GM19372 (cell line): ENCODE measurements at regions not wholly inside any gene's neighbourhood (a gene's known extent, or its start where the extent isn't known, plus 50 kb on each side); places are given as distances from the start of the nearest gene placed in this dataset.

Experiments used
- ATAC-seq: cut with Tn5 transposase; IDR thresholded peaks from one replicate; pipeline ENCODE4 v1.9.1; 2021; ENCODE audit warnings: mild to moderate bottlenecking, low read depth, moderate library complexity; ENCODE audit not compliant: unreplicated experiment

DNA sequence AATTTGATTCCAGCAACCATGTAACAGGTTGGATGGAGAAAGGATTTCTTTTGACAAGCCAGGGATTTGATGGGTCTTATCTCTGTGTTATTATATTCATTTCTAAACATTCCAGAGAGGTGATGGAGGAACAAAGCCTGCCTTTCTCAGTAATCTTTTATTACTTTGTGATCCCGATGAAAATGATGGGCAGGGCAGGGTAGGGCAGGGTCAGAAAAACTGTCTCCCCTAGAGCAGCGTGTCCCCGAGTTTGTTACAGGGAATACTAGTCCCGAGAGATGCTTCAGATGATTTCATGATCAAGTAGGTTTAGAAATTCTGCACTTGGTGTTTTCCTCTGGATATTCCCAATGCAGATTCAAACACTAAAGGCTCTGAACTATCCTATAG is 111.8 kb upstream of the RGMA start:
- no peak for ATAC-seq

DNA sequence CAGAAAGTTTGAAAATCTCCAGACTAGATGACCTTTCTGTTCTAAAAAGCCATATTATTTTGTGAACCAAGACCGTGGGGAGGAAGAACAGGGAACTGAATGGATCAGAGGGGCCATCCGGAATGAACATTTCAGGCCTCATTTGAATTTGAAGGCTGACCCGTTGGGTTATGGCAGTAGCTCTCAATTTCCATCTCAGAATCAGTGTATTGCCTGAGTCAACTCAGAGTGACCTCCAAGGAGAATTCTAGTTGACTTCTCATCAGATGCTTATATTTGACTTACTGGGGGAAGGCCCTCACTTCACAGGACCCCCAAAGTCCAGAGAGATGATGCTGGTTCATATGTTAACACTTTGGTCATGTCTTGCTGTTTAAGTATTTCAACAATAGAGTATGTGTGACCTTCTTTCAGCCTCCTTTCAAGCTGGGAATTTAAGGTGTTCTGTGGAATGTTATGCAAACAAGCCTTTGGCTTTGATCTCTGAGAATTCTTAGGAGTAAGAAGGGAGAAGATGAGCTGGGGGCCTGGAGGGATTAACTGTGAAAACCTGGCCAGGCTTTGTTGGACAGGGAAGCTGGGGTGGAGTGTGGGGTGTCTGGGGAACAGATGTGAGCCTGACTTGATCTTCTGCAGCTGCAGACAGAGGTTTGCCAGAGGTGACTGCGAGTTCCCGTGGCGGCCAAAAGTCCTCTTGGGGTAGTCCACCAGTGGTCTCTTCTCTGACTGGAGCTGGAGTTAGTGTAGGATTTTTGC is 111.2 kb upstream of the RGMA start:
- no peak for ATAC-seq

DNA sequence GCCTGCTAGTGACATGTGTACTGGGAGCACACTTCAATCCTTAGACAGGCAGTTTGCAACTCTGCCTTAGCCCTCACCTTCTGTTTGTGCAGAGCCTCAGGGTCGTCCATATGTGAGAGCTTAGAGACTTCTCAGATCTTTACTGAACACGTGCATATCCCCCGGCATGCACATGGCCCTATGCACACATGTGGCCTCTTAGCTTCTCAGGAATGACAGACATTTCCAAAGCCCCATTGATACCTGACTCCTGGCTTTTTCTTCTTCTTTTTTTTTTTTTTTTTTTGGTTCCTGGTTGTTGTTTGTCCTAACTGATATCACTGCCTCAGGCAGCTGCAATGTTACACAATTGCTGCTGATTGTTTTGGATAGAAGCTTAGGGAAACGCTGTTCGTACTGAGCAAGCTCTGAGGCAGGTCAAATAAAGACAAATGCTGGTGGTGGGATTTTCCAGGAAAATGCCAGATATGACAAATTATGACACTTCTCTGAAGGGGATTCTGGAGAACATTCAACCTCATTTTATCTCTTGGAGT is 107.2 kb upstream of the RGMA start:
- ATAC-seq = no peak

DNA sequence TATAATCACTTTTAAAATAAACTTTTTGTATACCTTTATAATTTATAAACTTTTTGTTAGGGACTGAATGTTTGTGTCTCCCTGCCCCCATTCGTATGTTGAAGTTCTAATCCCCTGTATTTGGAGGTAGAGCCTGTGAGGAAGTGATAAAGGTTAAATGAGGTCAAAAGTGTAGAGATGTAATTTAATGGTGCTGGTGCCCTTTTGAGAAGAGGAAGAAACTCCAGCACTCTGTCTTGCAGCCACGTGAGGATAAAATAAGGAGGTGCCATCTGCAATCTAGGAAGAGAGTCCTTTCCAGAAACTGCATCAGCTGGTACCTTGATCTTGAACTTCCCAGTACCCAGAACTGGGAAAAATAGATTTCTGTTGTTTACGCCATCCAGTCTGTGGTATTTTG is 106.1 kb upstream of the RGMA start:
- ATAC-seq = no peak

DNA sequence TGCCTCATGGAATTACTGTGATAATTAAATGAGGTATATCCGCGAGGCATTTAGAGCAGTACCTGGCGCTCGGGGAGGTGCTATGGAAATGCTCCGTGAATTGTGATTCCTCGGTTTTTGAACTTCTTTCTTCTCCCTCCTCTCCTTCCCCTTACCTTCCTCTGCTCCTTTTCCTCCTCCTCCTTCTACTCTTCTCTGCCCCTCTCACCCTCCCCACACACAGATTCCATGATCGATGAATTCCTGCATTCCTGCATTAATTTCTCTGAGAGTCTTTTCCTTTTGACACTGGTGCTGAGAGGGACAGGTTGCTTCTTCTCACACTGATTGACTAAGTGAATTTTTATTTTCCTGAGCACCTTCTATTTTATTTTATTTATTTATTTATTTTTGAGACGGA is 101.2 kb upstream of the RGMA start:
- ATAC-seq = no peak

DNA sequence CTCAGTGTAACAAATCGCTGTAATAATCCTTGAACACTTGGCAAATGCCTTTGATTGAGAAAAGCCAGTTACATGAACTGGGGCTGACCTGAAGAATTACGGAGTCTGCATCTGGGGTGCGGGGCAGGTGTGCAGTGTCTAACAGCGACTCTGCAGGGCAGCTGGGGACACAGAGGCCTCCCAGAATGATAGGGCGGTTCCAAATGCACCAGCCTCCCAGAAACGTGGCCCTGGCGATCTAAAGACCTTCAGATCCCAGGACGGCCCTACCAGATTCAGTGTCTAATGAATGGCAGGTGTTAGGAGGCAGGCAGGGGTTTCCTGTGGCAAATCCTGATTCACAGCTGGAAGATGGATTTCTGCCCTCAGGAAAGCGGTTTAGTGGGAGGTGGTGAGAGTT is 100.5 kb upstream of the RGMA start:
- no peak for ATAC-seq

DNA sequence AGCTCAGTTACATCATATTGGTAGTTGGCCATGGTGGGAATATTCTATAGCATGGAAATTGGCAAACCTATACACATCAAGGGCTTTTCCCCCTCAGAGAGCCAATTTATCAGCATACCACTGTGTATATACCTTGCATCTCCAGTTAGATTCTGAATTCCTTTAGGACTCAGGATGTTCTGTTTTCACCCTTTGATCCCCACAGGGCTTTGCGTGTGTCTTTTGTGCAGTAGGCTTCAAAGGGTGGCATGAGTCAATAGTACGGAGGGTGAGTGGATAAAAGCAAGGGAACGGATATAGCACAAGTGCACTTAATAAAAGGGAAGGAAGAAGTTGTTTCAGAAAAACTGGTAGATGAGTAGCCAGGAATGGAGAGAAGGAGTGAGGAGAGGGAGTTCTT is 99.2 kb upstream of the RGMA start:
- ATAC-seq = no peak

DNA sequence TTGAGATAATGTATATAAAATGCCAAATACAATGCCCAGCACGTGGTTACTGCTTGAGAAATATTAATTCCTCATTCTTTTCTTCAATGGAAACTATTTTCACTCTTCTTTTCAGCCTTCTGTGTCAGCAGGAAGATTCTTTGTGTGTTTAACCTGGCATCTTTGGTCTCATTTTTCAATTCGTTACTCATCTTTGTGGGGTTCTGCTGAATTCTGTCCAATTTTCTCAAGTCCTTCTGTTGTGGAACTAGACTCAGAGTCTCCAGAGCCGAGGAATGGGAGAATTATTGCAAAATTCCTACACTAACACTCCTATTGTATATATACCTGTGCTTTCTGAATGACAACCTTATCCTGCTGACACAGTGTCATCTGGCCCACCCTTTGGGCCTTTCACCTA is 96.8 kb upstream of the RGMA start:
- ATAC-seq = no peak

DNA sequence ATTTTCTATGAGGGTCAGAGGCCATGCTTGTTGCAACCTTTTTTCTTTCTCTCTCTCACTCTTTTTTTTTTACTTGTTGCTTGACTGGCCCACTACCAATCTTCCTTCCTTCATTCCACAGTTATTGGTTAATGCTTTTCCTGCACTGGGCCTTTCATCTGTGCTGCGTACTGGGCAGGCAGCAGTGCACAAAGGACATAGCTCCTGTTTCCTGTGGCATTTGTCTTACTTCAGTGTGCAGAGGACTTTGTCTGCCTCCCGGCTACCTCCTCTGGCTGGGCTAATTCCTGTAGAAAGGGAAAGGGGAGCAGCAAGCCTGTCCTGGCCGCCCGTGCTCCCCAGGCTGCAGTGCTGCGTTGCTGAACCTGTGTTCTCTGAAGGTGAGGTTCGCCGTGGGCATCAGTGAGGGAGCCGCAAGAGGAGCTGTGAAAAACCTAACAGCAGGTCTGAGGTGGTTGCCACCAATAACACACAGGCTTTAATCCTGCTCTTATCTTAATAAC is 93.7 kb upstream of the RGMA start:
- no peak for ATAC-seq

DNA sequence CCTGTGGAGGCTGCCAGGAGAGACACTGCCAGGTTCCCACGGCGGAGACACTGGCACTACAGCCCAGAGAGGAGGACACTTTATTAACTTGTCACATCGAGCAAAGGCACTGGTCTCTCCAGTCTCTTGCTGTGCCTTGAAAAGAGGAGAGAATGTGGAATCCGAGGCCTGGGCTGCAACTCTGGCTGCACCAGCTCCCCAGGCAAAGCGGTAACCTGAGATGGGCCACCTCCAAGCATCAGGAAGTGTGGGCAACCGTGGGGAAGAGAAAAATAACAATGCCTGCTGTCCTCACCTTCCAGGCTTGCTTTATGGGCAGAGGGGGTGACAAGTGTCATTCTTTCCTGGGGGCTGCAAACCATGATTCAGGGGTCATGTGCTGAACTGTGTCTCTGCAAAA is 91.6 kb upstream of the RGMA start:
- ATAC-seq = no peak

DNA sequence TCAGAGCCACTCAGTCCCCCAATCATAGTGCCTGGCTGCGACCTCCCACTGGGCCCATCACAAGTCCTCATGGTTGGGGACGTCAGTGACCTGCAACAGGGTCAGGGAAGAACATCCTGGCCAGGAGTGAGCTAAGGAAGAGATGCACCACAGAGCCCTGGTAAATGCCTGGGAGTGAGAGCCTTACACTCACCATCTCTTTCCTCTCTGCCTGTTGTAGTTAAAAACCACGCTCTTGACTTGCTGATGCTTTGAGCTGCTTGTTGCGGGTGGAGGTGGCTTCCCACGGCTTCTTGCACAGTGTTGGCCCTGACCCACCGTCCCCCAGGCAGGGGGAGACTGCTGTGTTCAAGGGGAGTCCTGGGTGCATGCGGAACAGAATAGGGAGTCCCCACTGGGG is 91.1 kb upstream of the RGMA start:
- no peak for ATAC-seq

DNA sequence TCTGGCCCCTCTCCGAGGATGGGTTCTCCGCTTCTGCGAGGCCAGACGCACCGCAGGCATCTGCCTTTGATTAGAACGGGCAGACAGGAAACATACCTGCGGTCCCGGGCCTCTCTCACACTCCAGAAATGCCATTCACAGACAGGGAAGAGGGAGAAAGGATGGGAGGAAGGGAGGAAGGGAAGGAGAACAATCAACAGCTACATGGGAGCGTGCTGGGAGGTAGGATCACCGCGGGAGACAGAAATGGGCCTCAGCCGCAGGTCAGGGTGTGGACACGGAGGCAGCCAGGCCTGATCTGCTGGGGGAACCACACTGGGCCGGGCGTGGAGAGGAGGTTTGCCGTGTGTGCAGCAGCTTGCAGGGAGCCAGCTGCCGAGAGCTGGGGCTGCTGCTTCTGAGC is 90.7 kb upstream of the RGMA start:
- no peak for ATAC-seq

DNA sequence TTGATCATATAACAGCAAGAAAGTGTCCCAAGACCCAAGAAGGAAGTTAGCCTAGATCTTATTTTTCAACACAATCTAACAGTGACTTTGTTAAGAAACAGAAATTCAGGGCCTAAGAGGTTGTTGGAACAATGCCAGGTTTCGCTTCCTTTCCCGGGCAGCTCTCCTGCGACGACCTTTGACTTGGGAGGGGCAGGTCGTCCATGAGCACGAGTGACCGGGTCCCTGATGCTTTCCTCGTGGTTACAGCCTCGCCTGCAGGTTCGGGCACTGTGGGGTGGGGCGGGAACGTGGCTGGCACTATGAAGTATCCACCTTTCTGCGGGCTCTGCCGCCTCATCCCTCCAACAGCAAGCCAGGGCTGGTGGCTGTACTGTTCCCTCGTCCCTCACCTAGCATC is 90.1 kb upstream of the RGMA start:
- ATAC-seq = no peak

DNA sequence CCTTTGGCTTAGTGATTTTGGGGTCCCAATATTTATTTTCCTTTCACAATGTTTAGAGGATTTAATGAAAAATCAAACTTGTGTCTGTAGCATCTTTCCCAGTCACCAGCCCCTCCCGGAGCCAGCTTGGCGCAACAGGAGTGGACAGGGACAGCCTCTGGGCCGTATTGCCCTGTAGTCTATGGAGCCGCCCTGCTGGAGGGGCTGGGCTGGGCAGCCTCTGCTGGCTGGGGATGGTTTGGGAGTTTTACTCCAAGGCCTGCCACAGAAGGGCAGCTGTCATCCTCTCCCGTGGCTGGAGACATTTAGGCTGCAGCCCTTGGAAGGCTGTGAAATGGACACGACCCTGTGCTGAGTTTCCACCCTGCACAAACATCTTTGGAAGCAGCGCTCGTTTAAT is 89.4 kb upstream of the RGMA start:
- ATAC-seq = no peak

DNA sequence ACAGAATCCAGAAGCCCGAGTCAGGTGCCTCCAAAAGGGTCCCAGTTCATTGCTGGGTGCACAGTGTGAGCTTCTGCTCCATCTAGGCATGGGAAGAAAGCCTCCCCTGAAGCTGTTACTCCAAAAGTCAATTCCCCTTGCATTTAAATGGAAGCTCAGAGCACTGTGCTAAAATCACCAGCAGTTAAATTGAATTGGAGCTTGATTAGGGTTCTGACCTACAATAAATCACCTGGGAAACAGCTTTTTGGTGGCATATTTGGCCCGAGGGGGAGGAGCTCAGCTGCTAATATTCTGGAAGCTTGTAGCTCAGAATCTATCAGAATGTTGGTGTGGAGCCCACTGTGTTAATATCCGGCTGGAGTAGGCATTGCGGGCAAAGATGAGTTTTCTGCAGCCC is 87.1 kb upstream of the RGMA start:
- ATAC-seq = no peak

DNA sequence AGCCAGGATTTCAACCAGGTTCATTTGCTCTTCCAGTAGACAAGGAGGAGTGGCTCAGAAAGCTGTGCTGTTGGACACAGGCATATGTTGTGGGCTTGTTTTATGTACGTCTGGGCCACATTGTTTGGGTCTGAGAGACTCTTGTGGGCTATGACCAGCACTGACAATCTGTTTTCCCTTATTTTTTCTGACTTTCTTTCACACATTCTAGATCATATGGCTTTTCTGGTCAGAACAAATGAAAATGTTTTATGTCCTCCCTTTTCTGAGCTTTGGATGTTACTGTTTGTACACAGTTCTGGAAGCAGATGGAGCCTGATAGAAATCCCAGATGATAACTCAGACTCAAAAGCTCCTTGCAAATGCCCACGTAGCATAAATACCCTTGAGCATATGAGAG is 85.8 kb upstream of the RGMA start:
- ATAC-seq = no peak

DNA sequence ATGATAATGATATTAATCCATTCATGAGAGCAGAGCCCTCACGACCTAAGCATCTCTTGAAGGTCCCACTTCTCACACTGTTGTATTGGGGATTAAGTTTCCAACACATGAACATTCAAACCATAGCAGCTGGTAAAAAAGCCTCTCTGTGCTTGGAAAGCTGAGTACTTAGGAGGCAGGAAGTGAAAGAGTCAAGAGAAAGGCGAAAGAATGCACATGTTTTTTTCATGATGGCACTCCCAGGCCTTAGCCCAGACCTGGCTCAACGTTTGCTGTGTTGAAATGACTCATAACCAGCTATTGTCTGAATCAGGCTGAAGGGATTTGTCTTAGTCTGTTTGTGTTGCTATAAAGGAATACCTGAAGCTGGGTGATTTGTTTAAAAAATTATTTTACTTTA is 84.4 kb upstream of the RGMA start:
- ATAC-seq = no peak

DNA sequence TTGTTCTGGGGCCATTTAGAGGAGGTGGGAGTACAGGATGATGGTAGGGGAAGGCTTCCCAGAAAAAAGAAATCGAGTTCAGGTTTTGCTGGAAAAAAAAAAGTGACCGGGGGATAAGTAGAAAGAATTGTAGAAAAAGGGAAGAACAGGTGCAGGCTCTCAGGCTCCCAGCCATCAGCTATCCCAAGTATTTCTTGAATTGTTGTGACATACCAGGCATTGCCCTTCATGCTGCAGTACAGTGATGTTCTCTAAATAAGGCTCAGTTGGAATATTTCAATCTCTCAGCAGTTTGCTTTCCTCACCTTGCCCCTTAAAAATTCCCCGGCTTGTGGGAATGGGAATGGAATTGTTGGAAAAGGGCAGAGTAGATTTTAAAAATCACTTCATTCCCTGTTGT is 82.5 kb upstream of the RGMA start:
- no peak for ATAC-seq

DNA sequence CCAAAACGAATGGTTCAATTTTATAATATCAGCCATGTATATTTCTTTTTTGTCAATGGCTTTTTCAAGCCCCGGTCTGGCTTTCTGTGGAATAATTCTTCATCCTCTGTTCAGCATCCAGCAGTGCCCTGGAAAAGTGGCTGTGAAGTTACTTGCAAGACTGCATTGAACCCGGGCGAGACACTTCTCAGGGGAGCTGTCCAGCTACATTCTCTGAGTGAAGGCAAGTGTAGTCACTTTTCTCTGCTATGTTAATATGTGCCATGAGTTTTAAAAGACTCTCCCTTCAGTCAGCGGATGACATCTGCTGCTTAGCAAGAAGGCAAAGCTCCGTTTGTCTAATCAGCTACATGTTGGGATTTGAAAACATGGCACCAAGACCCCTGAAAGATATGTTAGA is 81.3 kb upstream of the RGMA start:
- ATAC-seq = no peak

DNA sequence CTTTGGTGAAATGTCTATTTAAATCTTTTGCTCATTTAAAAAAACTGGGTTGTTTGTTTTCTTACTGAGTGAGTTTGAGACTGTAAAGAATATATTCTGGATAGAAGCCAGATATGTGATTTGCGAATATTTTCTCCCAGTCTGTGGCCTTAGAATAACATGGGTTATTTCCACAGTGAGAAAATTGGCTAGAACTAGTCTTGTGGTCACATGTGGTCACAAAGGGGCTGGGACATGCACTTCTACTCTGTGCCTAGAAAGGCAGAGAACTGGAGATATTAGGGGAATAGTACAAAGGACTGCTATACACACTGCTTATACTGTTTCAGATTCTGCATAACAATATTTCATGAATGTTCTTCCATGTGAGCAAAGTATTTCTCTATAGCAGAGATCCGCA is 79.9 kb upstream of the RGMA start:
- ATAC-seq = no peak

DNA sequence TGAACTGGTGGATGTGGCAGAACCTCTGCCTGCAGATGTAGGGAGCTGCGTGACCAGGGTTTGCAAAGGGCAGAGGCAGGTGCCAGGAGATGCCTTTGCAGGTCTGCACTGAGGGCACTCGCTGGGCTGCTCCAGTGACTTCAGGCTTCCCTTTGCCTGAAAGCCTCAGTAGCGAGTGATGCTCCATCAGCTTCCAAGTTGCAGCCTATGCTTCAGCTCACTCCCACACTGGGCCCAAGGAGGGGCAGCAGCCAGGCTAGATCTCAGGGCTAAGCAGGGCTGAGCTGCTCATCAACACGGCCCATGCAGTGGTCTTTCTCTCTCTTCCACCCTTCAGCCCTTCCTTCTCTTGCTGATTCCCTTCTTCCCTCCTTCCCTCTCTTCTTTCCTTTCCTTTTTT is 78.3 kb upstream of the RGMA start:
- ATAC-seq = no peak

DNA sequence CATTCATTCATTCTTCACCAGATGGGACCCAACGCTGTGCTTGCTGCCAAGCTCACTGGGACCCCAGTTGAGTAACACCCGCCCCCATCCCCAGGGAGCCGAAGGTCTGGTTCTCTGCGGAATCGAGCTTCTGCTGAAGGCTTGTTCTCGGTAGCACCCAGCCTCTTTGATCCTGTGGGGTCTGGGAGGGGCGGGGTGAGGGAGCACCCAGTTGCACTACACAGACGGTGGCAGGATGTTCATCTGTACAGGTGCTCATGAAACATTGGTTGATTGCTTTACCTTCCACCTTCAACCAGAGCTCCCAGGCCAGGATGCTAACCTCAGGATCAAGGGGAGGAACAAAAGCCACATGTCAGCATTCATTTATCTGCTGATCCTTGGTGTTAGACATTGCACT is 77.7 kb upstream of the RGMA start:
- no peak for ATAC-seq
